CD4-positive, alpha-beta memory T cell (primary cell): ENCODE measurements at regions not wholly inside any gene's neighbourhood (a gene's known extent, or its start where the extent isn't known, plus 50 kb on each side); places are given as distances from the start of the nearest gene placed in this dataset.

Experiments used
- CTCF ChIA-PET: fragments of 350-600 bp; sonication (Branson Sonifier 250); formaldehyde crosslinking; loops from one replicate; lab custom pipeline; 2021; ENCODE audit warnings: inconsistent platforms; ENCODE audit not compliant: partially characterized antibody; lab: Charles Lee
- POLR2A ChIA-PET: fragments of 350-600 bp; sonication (Branson Sonifier 250); formaldehyde crosslinking; loops from one replicate; lab custom pipeline; 2021; ENCODE audit not compliant: partially characterized antibody; lab: Charles Lee
- DNase-seq, 5 donors: peaks; one replicate each; pipeline versions ENCODE4 v3.0.0 to v3.0.0-alpha.2; 2020 to 2022; ENCODE audit warnings: mixed read lengths in 1 of 5
- H3K27ac ChIP-seq: one replicate; pipeline ENCODE4 v1.7.0; 2013; ENCODE audit warnings: low read depth, low read length
- H3K27me3 ChIP-seq: 2 replicates; pipeline ENCODE4 v1.7.0; 2013; ENCODE audit warnings: mild to moderate bottlenecking, low read length, moderate library complexity; ENCODE audit not compliant: insufficient read depth
- H3K36me3 ChIP-seq: 2 replicates; pipeline ENCODE4 v1.7.0; 2013; ENCODE audit warnings: mild to moderate bottlenecking, low read length, moderate library complexity; ENCODE audit not compliant: insufficient read depth
- H3K4me1 ChIP-seq: 2 replicates; pipeline ENCODE4 v1.7.0; 2013; ENCODE audit warnings: mild to moderate bottlenecking, low read length, moderate library complexity; ENCODE audit not compliant: insufficient read depth
- H3K4me3 ChIP-seq, 2 donors: one replicate each; pipeline ENCODE4 v1.7.0; 2013; ENCODE audit warnings: low read length in 2 of 2, mild to moderate bottlenecking in 1 of 2
- H3K9me3 ChIP-seq, 2 donors: one replicate each; pipeline ENCODE4 v1.7.0; 2013; ENCODE audit warnings: low read length in 2 of 2, control low read depth in 1 of 2; ENCODE audit not compliant: control insufficient read depth in 1 of 2
- H3K27ac Mint-ChIP-seq, 7 donors: one replicate each; pipeline ENCODE4 v1.8.0; 2020 to 2021; ENCODE audit warnings: mixed read lengths in 7 of 7, mild to moderate bottlenecking in 6 of 7, inconsistent platforms in 3 of 7, moderate library complexity in 3 of 7
- H3K27me3 Mint-ChIP-seq, 2 donors: one replicate each; pipeline ENCODE4 v1.8.0; 2020 to 2021; ENCODE audit warnings: mixed read lengths in 2 of 2
- H3K36me3 Mint-ChIP-seq, 2 donors: one replicate each; pipeline ENCODE4 v1.8.0; 2020 to 2021; ENCODE audit warnings: mixed read lengths in 2 of 2, inconsistent platforms in 1 of 2, mild to moderate bottlenecking in 1 of 2
- H3K4me1 Mint-ChIP-seq, 4 donors: one replicate each; pipeline ENCODE4 v1.8.0; 2020 to 2021; ENCODE audit warnings: mixed read lengths in 4 of 4, mild to moderate bottlenecking in 1 of 4
- H3K4me3 Mint-ChIP-seq, 8 donors: one replicate each; pipeline ENCODE4 v1.8.0; 2020 to 2021; ENCODE audit warnings: mixed read lengths in 8 of 8, mild to moderate bottlenecking in 7 of 8, moderate library complexity in 6 of 8, inconsistent platforms in 3 of 8
- H3K9me3 Mint-ChIP-seq, 8 donors: one replicate each; pipeline ENCODE4 v1.8.0; 2020 to 2021; ENCODE audit warnings: mixed read lengths in 8 of 8, mild to moderate bottlenecking in 5 of 8, inconsistent platforms in 3 of 8, moderate library complexity in 1 of 8
- intact Hi-C: fragments of 100-400 bp; cut with micrococcal nuclease; formaldehyde crosslinking; loops from one replicate; pipeline ENCODE4 v1.15.1; 2023

GRCh38 chr9:79501546-79501945 lies 70.2 kb upstream of the TLE4 start:
- Histone ChIP-seq H3K9me3 (no peaks in the 10 kb centered on the region), H3K4me1 (no peaks in the 10 kb centered on the region), H3K36me3 (no peaks in the 10 kb centered on the region), H3K27me3 (no peaks in the 10 kb centered on the region), H3K4me3 (no peak overlapping the region), H3K27ac (no peak overlapping the region)
- intact Hi-C loops: no loop called here
- CTCF ChIA-PET: no interaction called here
- Mint-ChIP-seq H3K9me3 (peaks cover 0 to 7% (median 0%) of the 10 kb centered on the region in 8 donors), H3K36me3 (no peaks in the 10 kb centered on the region), H3K4me3 (no peak overlapping the region), H3K27me3 (peaks cover 3 to 6% of the 10 kb centered on the region in 2 donors), H3K4me1 (no peaks in the 10 kb centered on the region), H3K27ac (no peak overlapping the region)
- POLR2A ChIA-PET: no interaction called here
- no peak for DNase-seq

GRCh38 chr9:79507801-79508200 lies 64.0 kb upstream of the TLE4 start:
- CTCF ChIA-PET: no interaction called here
- no peak overlapping the region for H3K4me3 Mint-ChIP-seq
- Histone ChIP-seq H3K27me3 (no peaks in the 10 kb centered on the region), H3K4me1 (no peaks in the 10 kb centered on the region), H3K27ac (no peak overlapping the region), H3K36me3 (no peaks in the 10 kb centered on the region), H3K9me3 (no peaks in the 10 kb centered on the region), H3K4me3 (no peak overlapping the region)
- peaks cover 0 to 3% of the 10 kb centered on the region in 2 donors for H3K27me3 Mint-ChIP-seq
- no peak overlapping the region for H3K27ac Mint-ChIP-seq
- no peak for DNase-seq
- POLR2A ChIA-PET: no interaction called here
- intact Hi-C loops: no loop called here
- no peaks in the 10 kb centered on the region for H3K4me1 Mint-ChIP-seq
- H3K36me3 Mint-ChIP-seq: no peaks in the 10 kb centered on the region
- H3K9me3 Mint-ChIP-seq: peaks cover 0 to 2% (median 0%) of the 10 kb centered on the region in 8 donors

GRCh38 chr9:79512251-79512650 lies 59.5 kb upstream of the TLE4 start:
- Histone ChIP-seq H3K27ac (no peak overlapping the region), H3K9me3 (no peaks in the 10 kb centered on the region), H3K36me3 (no peaks in the 10 kb centered on the region), H3K27me3 (no peaks in the 10 kb centered on the region), H3K4me3 (no peak overlapping the region), H3K4me1 (no peaks in the 10 kb centered on the region)
- ChIA-PET POLR2A (no interaction called here), CTCF (no interaction called here)
- intact Hi-C loops: no loop called here
- Mint-ChIP-seq H3K4me3 (no peak overlapping the region), H3K27me3 (peaks cover 0 to 1% of the 10 kb centered on the region in 2 donors), H3K9me3 (no peaks in the 10 kb centered on the region), H3K36me3 (no peaks in the 10 kb centered on the region), H3K4me1 (no peaks in the 10 kb centered on the region), H3K27ac (no peak overlapping the region)
- DNase-seq: no peak
